Ovary (tissue), 7 donors: ENCODE measurements at regions not wholly inside any gene's neighbourhood (a gene's known extent, or its start where the extent isn't known, plus 50 kb on each side); places are given as distances from the start of the nearest gene placed in this dataset.

ENCODE experiments used
- DNase-seq, 5 donors: peaks; one replicate each; pipeline ENCODE4 v3.0.0-alpha.2; 2019 to 2020
- H3K27ac ChIP-seq, 2 donors: fragments of 200-600 bp; one replicate each; pipeline versions ENCODE4 v1.5.1 to v1.8.0; 2019 to 2022
- H3K27me3 ChIP-seq: fragments of 200-600 bp; one replicate; pipeline ENCODE4 v1.8.0; 2022
- H3K36me3 ChIP-seq: fragments of 200-600 bp; sonication (generic); one replicate; pipeline ENCODE4 v1.5.1; 2019
- H3K4me1 ChIP-seq: one replicate; pipeline ENCODE4 v1.8.1; 2013; ENCODE audit warnings: mild to moderate bottlenecking, moderate library complexity; ENCODE audit not compliant: insufficient read depth
- H3K4me3 ChIP-seq: fragments of 200-600 bp; sonication (generic); one replicate; pipeline ENCODE4 v1.5.1; 2017
- H3K9me3 ChIP-seq, 2 donors: fragments of 200-600 bp in 1 of 2; sonication (generic) in 1 of 2; one replicate each; pipeline versions ENCODE4 v1.5.1 to v1.8.1; 2013 to 2019; ENCODE audit warnings: mild to moderate bottlenecking in 1 of 2, moderate library complexity in 1 of 2
- CTCF ChIP-seq, 3 donors: fragments of 450-650 bp in 2 of 3; fragments of 200-600 bp in 1 of 3; IDR thresholded peaks; one replicate each; pipeline versions ENCODE4 v1.5.1 to v1.8.0; 2016 to 2022; ENCODE audit warnings: antibody characterized with exemption in 3 of 3, mild to moderate bottlenecking in 1 of 3
- EP300 ChIP-seq: sonication (generic); formaldehyde crosslinking; IDR thresholded peaks from one replicate; pipeline ENCODE4 v1.6.1; 2017; ENCODE audit warnings: antibody characterized with exemption
- POLR2A ChIP-seq: fragments of 450-650 bp; IDR thresholded peaks from one replicate; pipeline ENCODE4 v1.6.1; 2017; ENCODE audit warnings: antibody characterized with exemption, mild to moderate bottlenecking, moderate library complexity
- WGBS, 3 donors: extraction: QIAGEN DNeasy Blood & Tissue Kit in 1 of 3; methylation state at CpG; one replicate each; pipeline versions ENCODE4 v1.1.5 to v1.1.7; 2013 to 2017; 5-methylcytosine and 5-hydroxymethylcytosine counted together
- intact Hi-C, 4 donors: fragments of 100-400 bp; cut with DNase I; formaldehyde crosslinking; loops; one replicate each; pipeline versions ENCODE4 v1.11.0 to v1.15.1; 2022 to 2023
- donor health status: DM: no; HTN: no; CAD: no; lungs with moderate emphysema.
- donor health status: DM: no; HTN: no; CAD: no.
- donor health status: Bipolar disorder and iron deficiency.
- donor health status: DM: no; HTN: no; CAD: no.
- donor health status: DM: yes; HTN: yes; CAD: no.

- intact Hi-C loops, result no loop called here
- WGBS, 3 donors, result 48 to 72% (median 61%) methylated on average over 3 of the region's 3 CpGs
- no peaks in the 10 kb centered on the region for H3K9me3 ChIP-seq
- TF ChIP-seq CTCF (IDR thresholded peaks at IDR 0.05), result no peak
- TF ChIP-seq POLR2A, result no peak
- TF ChIP-seq EP300, result no peak
- DNase-seq, result no peak
- no peaks in the 10 kb centered on the region for H3K27me3 ChIP-seq
- H3K4me1 ChIP-seq, result no peaks in the 10 kb centered on the region
- no peak overlapping the region for H3K27ac ChIP-seq
- no peaks in the 10 kb centered on the region for H3K36me3 ChIP-seq
- no peak overlapping the region for H3K4me3 ChIP-seq
These were observed 617.4 kb downstream of the SI start for GRCh38 chr3:164460851-164461250.

- Histone ChIP-seq H3K27ac (no peak overlapping the region), H3K4me1 (no peaks in the 10 kb centered on the region), H3K27me3 (no peaks in the 10 kb centered on the region), H3K9me3 (no peaks in the 10 kb centered on the region), H3K4me3 (no peak overlapping the region), H3K36me3 (no peaks in the 10 kb centered on the region)
- intact Hi-C loops, result no loop called here
- WGBS, 3 donors, result 92 to 95% (median 94%) methylated on average over 4 of the region's 4 CpGs
- no peak for TF ChIP-seq POLR2A
- no peak for TF ChIP-seq EP300
- no peak for TF ChIP-seq CTCF (IDR thresholded peaks at IDR 0.05)
- no peak for DNase-seq
These were observed 618.7 kb downstream of the SI start for GRCh38 chr3:164459521-164460151.

- TF ChIP-seq CTCF (IDR thresholded peaks at IDR 0.05), result no peak
- TF ChIP-seq EP300, result no peak
- TF ChIP-seq POLR2A, result no peak
- 85 to 94% (median 89%) methylated on average over 4 of the region's 4 CpGs for WGBS, 3 donors
- no peaks in the 10 kb centered on the region for H3K36me3 ChIP-seq
- H3K9me3 ChIP-seq, result no peaks in the 10 kb centered on the region
- H3K27me3 ChIP-seq, result no peaks in the 10 kb centered on the region
- intact Hi-C loops, result no loop called here
- no peak overlapping the region for H3K4me3 ChIP-seq
- H3K27ac ChIP-seq, result no peak overlapping the region
- DNase-seq, result no peak
- H3K4me1 ChIP-seq, result no peaks in the 10 kb centered on the region
These were observed 619.3 kb downstream of the SI start for GRCh38 chr3:164458986-164459385.

GRCh38 chr3:164453714-164454113 is 624.6 kb downstream of the SI start:
- intact Hi-C loops, result no loop called here
- WGBS, 3 donors, result 68 to 86% (median 75%) methylated on average over 1 of the region's 1 CpG
- DNase-seq, result no peak
- Histone ChIP-seq H3K9me3 (no peaks in the 10 kb centered on the region), H3K27me3 (no peaks in the 10 kb centered on the region), H3K4me3 (no peak overlapping the region), H3K4me1 (no peaks in the 10 kb centered on the region), H3K27ac (no peak overlapping the region), H3K36me3 (no peaks in the 10 kb centered on the region)
- TF ChIP-seq CTCF (IDR thresholded peaks at IDR 0.05) (no peak), EP300 (no peak), POLR2A (no peak)
